Ureter (tissue), 1 donor: ENCODE measurements at regions not wholly inside any gene's neighbourhood (a gene's known extent, or its start where the extent isn't known, plus 50 kb on each side); places are given as distances from the start of the nearest gene placed in this dataset.
A peak's percentile ranks its signal among the peaks of the same experiment; 100 is the strongest.

ENCODE experiments used
- DNase-seq: peaks from one replicate; pipeline ENCODE4 v3.0.0-alpha.2; 2020; ENCODE audit warnings: low spot score
- donor health status: DM: yes; HTN: yes; CAD: no.

- no peak for DNase-seq
Measured at GRCh38 chr10:63708421-63708820, 187.2 kb downstream of the REEP3 start.

GRCh38 chr10:63710703-63711102 lies 189.5 kb downstream of the REEP3 start:
- no peak for DNase-seq

GRCh38 chr10:63711361-63711760 lies 190.2 kb downstream of the REEP3 start:
- no peak for DNase-seq

- DNase-seq = peak; percentile 93
Measured at GRCh38 chr10:63711867-63712716, 190.9 kb downstream of the REEP3 start.

GRCh38 chr10:63712717-63713115 lies 191.5 kb downstream of the REEP3 start:
- no peak for DNase-seq

GRCh38 chr10:63713191-63714144 lies 192.3 kb downstream of the REEP3 start:
- no peak for DNase-seq

GRCh38 chr10:63716016-63716580 lies 194.9 kb downstream of the REEP3 start:
- DNase-seq = no peak

GRCh38 chr10:63717027-63717715 lies 196.0 kb downstream of the REEP3 start:
- DNase-seq = no peak

- DNase-seq = no peak
Measured at GRCh38 chr10:63718006-63718405, 196.8 kb downstream of the REEP3 start.

GRCh38 chr10:63718421-63718820 lies 197.2 kb downstream of the REEP3 start:
- no peak for DNase-seq

GRCh38 chr10:63719226-63719856 lies 198.1 kb downstream of the REEP3 start:
- DNase-seq = no peak

- no peak for DNase-seq
Measured at GRCh38 chr10:63720072-63720537, 198.9 kb downstream of the REEP3 start.

- DNase-seq = no peak
Measured at GRCh38 chr10:63720676-63721075, 199.5 kb downstream of the REEP3 start.

GRCh38 chr10:63722537-63722936 lies 201.3 kb downstream of the REEP3 start:
- peak; percentile 72 for DNase-seq

GRCh38 chr10:63723320-63723719 lies 202.1 kb downstream of the REEP3 start:
- no peak for DNase-seq

GRCh38 chr10:63723741-63724140 lies 202.5 kb downstream of the REEP3 start:
- DNase-seq = no peak

GRCh38 chr10:63724922-63725321 lies 203.7 kb downstream of the REEP3 start:
- DNase-seq = no peak

- DNase-seq = no peak
Measured at GRCh38 chr10:63726867-63727266, 205.7 kb downstream of the REEP3 start.

GRCh38 chr10:63727636-63728035 lies 206.4 kb downstream of the REEP3 start:
- DNase-seq = no peak

GRCh38 chr10:63735305-63735704 lies 214.1 kb downstream of the REEP3 start:
- DNase-seq = no peak

- no peak for DNase-seq
Measured at GRCh38 chr10:63738410-63738809, 217.2 kb downstream of the REEP3 start.
